Omental fat pad (tissue), 3 donors: ENCODE measurements at regions not wholly inside any gene's neighbourhood (a gene's known extent, or its start where the extent isn't known, plus 50 kb on each side); places are given as distances from the start of the nearest gene placed in this dataset.
"Not testable (repeated sequence)": the region's sequence is repeated elsewhere in the genome, so short reads cannot be mapped to it uniquely, and the experiment has no call there.

Experiments used
- ATAC-seq: fragments of 150-250 bp; one replicate; pipeline ENCODE4 v1.9.1; 2016; ENCODE audit warnings: mild to moderate bottlenecking, moderate library complexity; ENCODE audit not compliant: low FRiP score
- DNase-seq: peaks from one replicate; pipeline ENCODE4 v3.0.0-alpha.2; 2019; ENCODE audit warnings: low spot score
- CTCF ChIP-seq, 3 donors: fragments of 450-650 bp; IDR thresholded peaks; one replicate each; pipeline ENCODE4 v1.5.1; 2016 to 2017; ENCODE audit warnings: antibody characterized with exemption in 3 of 3, mild to moderate bottlenecking in 3 of 3, moderate library complexity in 2 of 3

DNA sequence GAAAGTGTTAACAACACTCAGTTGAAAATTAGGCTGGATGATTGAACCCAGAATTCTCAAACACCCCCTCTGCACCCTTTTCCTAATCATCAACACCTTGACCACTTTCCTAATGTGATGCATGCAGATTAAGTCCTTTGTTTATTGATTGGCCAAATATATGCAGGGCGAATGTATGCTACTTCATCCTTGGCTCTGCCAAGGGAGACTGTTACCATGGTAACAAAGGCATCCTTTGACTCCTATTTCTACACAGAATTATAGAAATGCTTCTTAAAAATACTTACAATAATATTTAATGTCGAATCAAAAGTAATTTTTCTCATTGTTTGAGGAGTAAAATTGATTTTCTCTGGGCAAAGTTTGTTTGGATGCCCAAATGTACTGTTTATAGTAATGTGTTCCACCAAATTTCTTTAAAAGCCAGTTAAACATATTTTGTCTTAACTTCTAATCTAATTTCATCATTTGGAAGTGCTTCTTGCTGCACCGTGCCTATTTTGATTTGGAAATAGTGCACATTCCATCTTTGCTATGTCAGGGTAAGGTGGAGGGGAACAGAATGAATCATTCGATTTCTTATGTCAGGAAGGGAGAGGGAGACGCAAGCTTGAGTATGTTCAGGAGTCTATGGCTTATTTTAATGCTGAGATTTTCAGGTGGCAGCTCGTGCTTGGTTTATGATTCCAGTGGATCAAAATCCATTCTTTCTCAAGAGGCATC is 1384.3 kb upstream of the WWC1 start:
- DNase-seq (no peak), ATAC-seq (peak; percentile 90)
- no peak for TF ChIP-seq CTCF (IDR thresholded peaks at IDR 0.05)

DNA sequence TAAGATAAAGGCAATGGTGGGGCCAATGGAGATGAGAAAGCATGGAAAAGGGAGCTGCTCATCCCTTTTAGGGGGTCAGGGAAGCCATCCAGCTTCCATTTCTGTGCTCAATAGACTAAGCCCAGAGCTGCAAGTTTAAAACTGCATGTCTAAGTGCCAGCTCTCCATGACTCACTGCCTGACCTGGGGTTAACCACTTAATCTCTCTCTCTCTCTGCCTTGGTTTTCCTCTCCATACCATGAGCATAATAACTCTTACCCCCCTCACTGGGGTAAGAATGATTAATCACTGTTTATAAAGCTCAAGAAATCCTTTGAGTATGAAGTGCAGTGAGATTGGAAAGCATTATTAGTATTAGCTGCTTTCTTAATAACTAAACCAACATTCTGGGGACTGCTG is 1382.4 kb upstream of the WWC1 start:
- DNase-seq (no peak), ATAC-seq (peak; percentile 55)
- no peak for TF ChIP-seq CTCF (IDR thresholded peaks at IDR 0.05)

GRCh38 chr5:166909926-166910325 is 1381.5 kb upstream of the WWC1 start:
- DNase-seq = no peak
- no peak for ATAC-seq
- TF ChIP-seq CTCF (IDR thresholded peaks at IDR 0.05) = no peak

DNA sequence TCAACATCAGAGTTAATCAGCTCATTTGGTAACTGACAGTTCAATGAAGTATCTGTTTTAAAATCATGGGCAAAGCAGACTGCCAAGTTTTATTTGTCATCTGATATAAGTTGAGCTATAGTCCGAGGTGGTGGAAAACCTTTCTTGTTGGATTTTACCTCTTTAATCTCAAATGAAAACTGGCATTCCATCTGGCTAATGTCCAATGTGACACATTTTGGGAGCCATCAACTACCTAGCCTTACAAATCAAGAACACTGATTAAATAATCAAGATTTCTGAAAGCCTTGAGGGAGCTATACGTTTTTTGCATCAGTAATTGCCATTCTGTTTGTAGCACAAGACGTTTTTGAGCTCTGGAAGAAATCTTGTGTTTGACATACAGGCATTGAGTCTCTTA is 1380.5 kb upstream of the WWC1 start:
- ATAC-seq (no peak), DNase-seq (no peak)
- no peak for TF ChIP-seq CTCF (IDR thresholded peaks at IDR 0.05)

DNA sequence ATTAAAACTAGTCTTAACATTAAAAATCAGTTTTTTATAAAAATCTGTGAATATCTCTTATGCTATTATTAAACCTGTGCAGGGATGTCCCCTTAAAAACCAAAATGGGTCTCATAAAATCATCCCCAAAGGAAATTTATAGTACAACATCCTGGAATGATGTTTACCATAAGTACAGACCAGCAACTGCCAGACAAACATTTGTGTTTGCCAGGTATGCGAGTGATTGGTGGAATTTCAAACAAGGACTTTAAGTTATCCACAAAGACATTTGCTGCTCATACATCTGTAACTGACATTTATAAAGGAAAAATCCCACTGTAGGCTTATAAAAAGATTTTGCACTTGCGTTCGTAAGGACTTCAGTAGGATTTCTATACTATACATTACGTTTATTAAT is 1375.4 kb upstream of the WWC1 start:
- ATAC-seq = no peak
- no peak for TF ChIP-seq CTCF (IDR thresholded peaks at IDR 0.05)
- no peak for DNase-seq

DNA sequence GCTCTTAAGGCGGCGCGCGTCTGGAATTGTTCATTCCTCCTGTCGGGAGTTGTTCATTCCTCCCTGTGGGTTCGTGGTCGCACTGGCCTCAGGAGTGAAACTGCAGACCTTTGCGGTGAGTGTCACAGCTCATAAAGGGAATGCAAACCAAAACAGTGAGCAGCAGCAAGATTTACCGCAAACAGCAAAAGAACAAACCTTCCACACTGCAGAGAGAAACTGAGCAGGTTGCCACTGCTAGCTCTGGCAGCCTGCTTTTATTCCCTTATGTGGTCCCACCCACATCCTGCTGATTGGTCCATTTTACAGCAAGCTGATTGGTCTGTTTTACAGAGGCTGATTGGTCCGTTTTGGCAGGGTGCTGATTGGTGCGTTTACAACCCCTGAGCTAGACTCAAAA is 1365.3 kb upstream of the WWC1 start:
- ATAC-seq (no peak), DNase-seq (no peak)
- TF ChIP-seq CTCF (IDR thresholded peaks at IDR 0.05) = no peak

DNA sequence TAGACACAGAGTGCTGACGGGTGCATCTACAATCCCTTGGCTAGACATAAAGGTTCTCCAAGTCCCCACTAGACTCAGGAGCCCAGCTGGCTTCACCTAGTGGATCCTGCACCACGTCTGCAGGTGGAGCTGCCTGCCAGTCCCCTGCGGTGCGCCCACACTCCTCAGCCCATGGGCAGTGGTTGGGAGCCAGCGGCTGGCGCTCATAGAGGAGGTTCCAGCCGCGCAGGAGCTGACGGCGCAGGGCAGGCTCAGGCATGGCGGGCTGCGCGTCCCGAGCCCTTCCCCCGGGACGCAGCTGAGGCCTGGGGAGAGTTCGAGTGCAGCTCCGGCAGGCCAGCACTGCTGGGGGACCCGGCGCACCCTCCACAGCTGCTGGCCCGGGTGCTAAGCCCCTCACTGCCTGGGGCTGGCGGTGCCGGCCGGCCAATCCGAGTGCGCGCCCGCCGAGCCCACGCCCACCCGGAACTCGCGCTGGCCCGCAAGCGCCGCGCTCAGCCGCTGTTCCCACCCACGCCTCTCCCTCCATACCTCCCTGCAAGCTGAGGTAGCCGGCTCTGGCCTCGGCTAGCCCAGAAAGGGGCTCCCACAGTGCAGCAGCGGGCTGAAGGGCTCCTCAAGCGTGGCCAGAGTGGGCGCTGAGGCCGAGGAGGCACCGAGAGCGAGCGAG is 1364.5 kb upstream of the WWC1 start:
- DNase-seq, ATAC-seq: not testable (repeated sequence)
